ENCODE measurements at regions not wholly inside any gene's neighbourhood (a gene's known extent, or its start where the extent isn't known, plus 50 kb on each side); places are given as distances from the start of the nearest gene placed in this dataset.

- no peak overlapping the region for H3K4me3 ChIP-seq
- DNase-seq = no peak
- ATAC-seq = no peak
- H3K27me3 ChIP-seq = peaks cover 0 to 3% (median 0%) of the 10 kb centered on the region in 3 donors
- H3K27ac ChIP-seq = no peak overlapping the region
- TF ChIP-seq CTCF (IDR thresholded peaks at IDR 0.05 in 4 of 5, conservative IDR thresholded peaks at IDR 0.05 in 1 of 5) (no peak), POLR2A (IDR thresholded peaks at IDR 0.05) (no peak)
- intact Hi-C loops (cut with DNase I; ENCODE audit: low total_unique reads) = no loop called here
- H3K36me3 ChIP-seq = no peaks in the 10 kb centered on the region
- in situ Hi-C loops (cut with MboI; ENCODE audit: low sequenced_read_pairs in 4 of 4) = no loop called here
- H3K4me1 ChIP-seq = no peaks in the 10 kb centered on the region
- H3K9me3 ChIP-seq = no peaks in the 10 kb centered on the region
Measured at GRCh38 chr11:134486106-134486505, 74.1 kb upstream of the B3GAT1 start.

GRCh38 chr11:134485316-134485715, 73.3 kb upstream of the B3GAT1 start:
- TF ChIP-seq CTCF (IDR thresholded peaks at IDR 0.05 in 4 of 5, conservative IDR thresholded peaks at IDR 0.05 in 1 of 5) (no peak), POLR2A (IDR thresholded peaks at IDR 0.05) (no peak)
- intact Hi-C loops (cut with DNase I; ENCODE audit: low total_unique reads) = no loop called here
- ATAC-seq (no peak), DNase-seq (no peak)
- Histone ChIP-seq H3K9me3 (no peaks in the 10 kb centered on the region), H3K27ac (no peak overlapping the region), H3K4me1 (no peaks in the 10 kb centered on the region), H3K4me3 (no peak overlapping the region), H3K36me3 (no peaks in the 10 kb centered on the region), H3K27me3 (peaks cover 0 to 4% (median 0%) of the 10 kb centered on the region in 3 donors)
- in situ Hi-C loops (cut with MboI; ENCODE audit: low sequenced_read_pairs in 4 of 4) = no loop called here

- ATAC-seq (no peak), DNase-seq (no peak)
- Histone ChIP-seq H3K4me3 (no peak overlapping the region), H3K27ac (no peak overlapping the region), H3K4me1 (no peaks in the 10 kb centered on the region), H3K27me3 (peaks cover 0 to 7% (median 0%) of the 10 kb centered on the region in 3 donors), H3K9me3 (no peaks in the 10 kb centered on the region), H3K36me3 (no peaks in the 10 kb centered on the region)
- intact Hi-C loops (cut with DNase I; ENCODE audit: low total_unique reads) (no loop called here), in situ Hi-C loops (cut with MboI; ENCODE audit: low sequenced_read_pairs in 4 of 4) (no loop called here)
- TF ChIP-seq CTCF (IDR thresholded peaks at IDR 0.05 in 4 of 5, conservative IDR thresholded peaks at IDR 0.05 in 1 of 5) (no peak), POLR2A (IDR thresholded peaks at IDR 0.05) (no peak)
Measured at GRCh38 chr11:134483857-134484256, 71.8 kb upstream of the B3GAT1 start.

GRCh38 chr11:134483291-134483690, 71.2 kb upstream of the B3GAT1 start:
- TF ChIP-seq CTCF (IDR thresholded peaks at IDR 0.05 in 4 of 5, conservative IDR thresholded peaks at IDR 0.05 in 1 of 5) (no peak), POLR2A (IDR thresholded peaks at IDR 0.05) (no peak)
- no peaks in the 10 kb centered on the region for H3K36me3 ChIP-seq
- DNase-seq = no peak
- no peaks in the 10 kb centered on the region for H3K9me3 ChIP-seq
- intact Hi-C loops (cut with DNase I; ENCODE audit: low total_unique reads) = no loop called here
- in situ Hi-C loops (cut with MboI; ENCODE audit: low sequenced_read_pairs in 4 of 4) = no loop called here
- H3K27me3 ChIP-seq = peaks cover 0 to 7% (median 0%) of the 10 kb centered on the region in 3 donors
- H3K4me3 ChIP-seq = no peak overlapping the region
- no peak overlapping the region for H3K27ac ChIP-seq
- no peaks in the 10 kb centered on the region for H3K4me1 ChIP-seq
- no peak for ATAC-seq

- intact Hi-C loops (cut with DNase I; ENCODE audit: low total_unique reads) (no loop called here), in situ Hi-C loops (cut with MboI; ENCODE audit: low sequenced_read_pairs in 4 of 4) (no loop called here)
- TF ChIP-seq POLR2A (IDR thresholded peaks at IDR 0.05) (no peak), CTCF (IDR thresholded peaks at IDR 0.05 in 4 of 5, conservative IDR thresholded peaks at IDR 0.05 in 1 of 5) (no peak)
- Histone ChIP-seq H3K4me1 (no peaks in the 10 kb centered on the region), H3K4me3 (no peak overlapping the region), H3K36me3 (no peaks in the 10 kb centered on the region), H3K27me3 (peaks cover 0 to 9% (median 0%) of the 10 kb centered on the region in 3 donors), H3K9me3 (no peaks in the 10 kb centered on the region), H3K27ac (no peak overlapping the region)
- DNase-seq (no peak), ATAC-seq (no peak)
Measured at GRCh38 chr11:134482865-134483264, 70.8 kb upstream of the B3GAT1 start.
